Left ventricle myocardium inferior (tissue), 1 donor: ENCODE measurements at regions not wholly inside any gene's neighbourhood (a gene's known extent, or its start where the extent isn't known, plus 50 kb on each side); places are given as distances from the start of the nearest gene placed in this dataset.

ENCODE experiments used
- DNase-seq: peaks from one replicate; pipeline ENCODE4 v3.0.0-alpha.2; 2020
- H3K27ac ChIP-seq: fragments of 200-600 bp; replicated peaks from 2 replicates; pipeline ENCODE4 v1.8.0; 2021
- H3K27me3 ChIP-seq: fragments of 200-600 bp; 2 replicates; pipeline ENCODE4 v1.8.0; 2021; ENCODE audit warnings: low read depth
- H3K36me3 ChIP-seq: fragments of 200-600 bp; 2 replicates; pipeline ENCODE4 v1.8.0; 2021
- H3K4me1 ChIP-seq: fragments of 200-600 bp; 2 replicates; pipeline ENCODE4 v1.8.0; 2021
- H3K4me3 ChIP-seq: fragments of 200-600 bp; 2 replicates; pipeline ENCODE4 v1.8.0; 2021; ENCODE audit warnings: mild to moderate bottlenecking, moderate library complexity
- H3K9me3 ChIP-seq: fragments of 200-600 bp; replicated peaks from 2 replicates; pipeline ENCODE4 v1.8.0; 2021
- CTCF ChIP-seq: fragments of 200-600 bp; IDR thresholded peaks from 2 replicates; pipeline ENCODE4 v1.8.0; 2021; ENCODE audit warnings: antibody characterized with exemption, mild to moderate bottlenecking, borderline replicate concordance
- intact Hi-C: fragments of 100-400 bp; cut with micrococcal nuclease; formaldehyde crosslinking; loops from one replicate; pipeline ENCODE4 v1.11.0; 2022
- donor health status: DM: no; HTN: yes; CAD: no; lungs with severe emphysema.

DNA sequence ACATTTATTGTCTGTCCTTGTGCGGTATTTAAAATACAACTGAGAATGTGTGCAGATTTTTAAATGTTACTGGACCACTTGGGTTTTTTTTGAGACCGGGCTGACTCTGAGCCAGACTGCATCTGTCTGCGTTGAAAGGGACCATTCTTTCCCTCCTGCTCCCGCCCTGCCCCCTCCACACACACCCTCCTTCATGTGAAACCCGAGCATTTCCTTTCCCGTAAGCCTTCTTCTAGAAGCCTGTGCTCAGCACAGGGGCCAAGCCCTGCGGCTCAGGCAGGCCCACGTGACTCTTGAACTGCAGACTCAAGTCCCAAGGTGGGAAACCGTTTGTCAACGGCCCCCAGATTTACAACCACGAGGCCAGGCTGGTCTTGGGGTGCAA, 82.7 kb upstream of the FOXC1 start:
- H3K4me3 ChIP-seq, result peak overlapping the region; percentile 21
- TF ChIP-seq CTCF, result no peak
- DNase-seq, result peak; percentile 65
- H3K9me3 ChIP-seq, result no peaks in the 10 kb centered on the region
- H3K4me1 ChIP-seq, result peaks cover 28% of the 10 kb centered on the region
- H3K36me3 ChIP-seq, result no peaks in the 10 kb centered on the region
- intact Hi-C loops, result no loop called here
- H3K27ac ChIP-seq, result peak overlapping the region; percentile 68
- H3K27me3 ChIP-seq, result peaks cover 35% of the 10 kb centered on the region

GRCh38 chr6:1535295-1535694, 74.4 kb upstream of the FOXC1 start:
- intact Hi-C loops, result no loop called here
- no peak for DNase-seq
- TF ChIP-seq CTCF, result no peak
- Histone ChIP-seq H3K4me1 (no peaks in the 10 kb centered on the region), H3K9me3 (no peaks in the 10 kb centered on the region), H3K27ac (no peak overlapping the region), H3K27me3 (no peaks in the 10 kb centered on the region), H3K4me3 (no peak overlapping the region), H3K36me3 (no peaks in the 10 kb centered on the region)

DNA sequence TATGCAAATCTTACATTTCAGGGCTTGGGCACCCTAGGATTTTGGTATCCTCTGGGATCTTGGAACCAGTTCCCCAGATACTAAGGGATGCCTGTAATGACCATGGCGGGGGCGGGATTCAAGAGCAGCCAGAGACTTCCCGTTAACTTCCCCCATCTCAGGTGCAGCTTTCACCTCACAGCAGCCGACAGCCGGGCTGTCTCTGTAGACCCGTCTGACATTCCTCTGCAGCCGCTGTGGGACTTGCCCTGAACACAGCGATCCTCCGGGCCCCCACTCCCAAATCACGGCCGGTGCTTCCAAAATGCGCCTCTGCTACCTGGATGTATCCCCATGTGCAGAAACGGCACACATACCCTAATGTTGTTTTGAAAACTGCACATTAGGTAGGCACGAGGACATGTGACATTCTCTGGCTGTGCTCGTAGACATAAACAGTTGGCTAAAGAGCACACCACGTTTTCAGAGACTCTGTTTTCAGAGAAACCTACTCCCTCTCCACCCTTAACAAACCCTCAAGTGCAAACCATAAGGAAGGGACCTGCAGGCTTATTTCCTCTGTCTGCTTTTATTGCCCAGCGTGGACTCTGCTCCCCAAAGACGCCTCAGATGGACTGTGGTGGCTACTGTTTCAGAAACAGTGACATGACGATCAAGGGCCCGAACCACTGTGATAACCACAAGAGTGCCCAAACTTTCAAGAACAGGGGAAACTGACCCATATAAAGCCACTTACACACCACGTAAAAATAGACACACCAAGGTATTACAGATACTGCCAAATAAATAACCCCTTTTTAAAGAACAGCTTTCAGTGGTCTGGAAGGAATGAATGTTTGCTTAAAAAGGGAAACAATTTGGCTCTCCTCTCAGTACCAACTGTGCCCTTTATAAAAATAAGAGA, 72.9 kb upstream of the FOXC1 start:
- H3K9me3 ChIP-seq, result no peaks in the 10 kb centered on the region
- H3K4me3 ChIP-seq, result no peak overlapping the region
- TF ChIP-seq CTCF, result no peak
- H3K27ac ChIP-seq, result no peak overlapping the region
- no peaks in the 10 kb centered on the region for H3K36me3 ChIP-seq
- no peak for DNase-seq
- no peaks in the 10 kb centered on the region for H3K4me1 ChIP-seq
- no peaks in the 10 kb centered on the region for H3K27me3 ChIP-seq
- intact Hi-C loops, result no loop called here

- no peak for DNase-seq
- intact Hi-C loops, result no loop called here
- Histone ChIP-seq H3K36me3 (no peaks in the 10 kb centered on the region), H3K27ac (peak overlapping the region; percentile 60), H3K27me3 (no peaks in the 10 kb centered on the region), H3K4me3 (no peak overlapping the region), H3K4me1 (no peaks in the 10 kb centered on the region), H3K9me3 (peaks cover 8% of the 10 kb centered on the region)
- no peak for TF ChIP-seq CTCF
Observed at GRCh38 chr6:1538369-1538768, 71.3 kb upstream of the FOXC1 start.

DNA sequence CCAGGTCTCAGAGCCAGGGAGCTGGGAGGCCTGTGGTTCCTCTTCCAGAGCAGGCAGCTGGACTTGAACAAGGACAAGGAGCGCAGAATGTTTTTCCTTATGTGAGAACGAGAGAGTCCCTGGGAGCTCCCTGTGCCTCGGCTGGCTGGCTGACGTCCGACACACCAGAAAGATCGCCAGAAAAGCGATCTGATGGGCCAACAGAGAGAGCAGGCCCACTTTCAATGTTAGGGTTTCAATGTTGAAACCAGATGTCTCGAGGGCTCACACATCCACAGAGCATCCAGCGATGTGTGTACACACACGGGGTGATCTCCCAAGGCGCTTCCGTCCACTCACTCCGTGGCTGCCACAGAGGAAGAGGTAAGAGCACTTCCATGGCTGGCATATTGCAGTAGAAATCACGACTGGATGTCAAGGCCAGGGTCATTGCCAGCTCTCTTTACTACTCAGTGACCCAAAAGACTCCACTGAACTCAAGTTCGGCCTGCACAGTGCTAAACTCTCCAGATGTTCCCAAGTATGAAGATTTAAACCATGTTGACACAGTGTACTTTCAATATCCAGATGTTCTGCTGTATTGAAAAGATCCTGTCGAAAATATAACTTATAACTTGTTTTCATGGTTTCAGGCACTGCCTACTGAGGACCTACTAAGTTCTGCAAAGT, 70.8 kb upstream of the FOXC1 start:
- no peak for TF ChIP-seq CTCF
- H3K4me1 ChIP-seq, result no peaks in the 10 kb centered on the region
- DNase-seq, result peak; percentile 40
- no peaks in the 10 kb centered on the region for H3K36me3 ChIP-seq
- H3K27ac ChIP-seq, result peak overlapping the region; percentile 60
- H3K27me3 ChIP-seq, result no peaks in the 10 kb centered on the region
- H3K9me3 ChIP-seq, result peaks cover 8% of the 10 kb centered on the region
- no peak overlapping the region for H3K4me3 ChIP-seq
- intact Hi-C loops, result no loop called here
